GM12878 (cell line): ENCODE measurements at regions not wholly inside any gene's neighbourhood (a gene's known extent, or its start where the extent isn't known, plus 50 kb on each side); places are given as distances from the start of the nearest gene placed in this dataset.

Source experiments
- BACH1 ChIP-seq: fragments of 450-650 bp; IDR thresholded peaks from 2 replicates; pipeline ENCODE4 v1.6.1; 2017; ENCODE audit warnings: mild to moderate bottlenecking, borderline replicate concordance
- BCL11A ChIP-seq: IDR thresholded peaks from 2 replicates; pipeline ENCODE4 v1.6.1; 2011; ENCODE audit warnings: low read depth, low read length
- HSF1 ChIP-seq: fragments of 150-350 bp; IDR thresholded peaks from 2 replicates; pipeline ENCODE4 v1.6.1; 2014; ENCODE audit warnings: mild to moderate bottlenecking, low read depth, low read length
- POLR2AphosphoS5 ChIP-seq: IDR thresholded peaks from 2 replicates; pipeline ENCODE4 v1.6.1; 2011; ENCODE audit warnings: mild to moderate bottlenecking, low read length, inconsistent platforms
- TBL1XR1 ChIP-seq: IDR thresholded peaks from 2 replicates; pipeline ENCODE4 v1.6.1; 2012; ENCODE audit warnings: low read depth, low read length, improper control_type of control experiment
- ZBTB40 ChIP-seq: fragments of 450-650 bp; IDR thresholded peaks from 2 replicates; pipeline ENCODE4 v1.6.1; 2016; ENCODE audit warnings: mild to moderate bottlenecking, moderate library complexity, borderline replicate concordance
- TF ChIP-seq, protein P1 (sequence below): IDR thresholded peaks from 2 replicates; pipeline ENCODE4 v1.6.1; 2011; ENCODE audit warnings: borderline replicate concordance, low read depth, mild to moderate bottlenecking, moderate library complexity, mixed read lengths, low read length; ENCODE audit not compliant: insufficient read depth; ENCODE audit errors: extremely low read length

DNA sequence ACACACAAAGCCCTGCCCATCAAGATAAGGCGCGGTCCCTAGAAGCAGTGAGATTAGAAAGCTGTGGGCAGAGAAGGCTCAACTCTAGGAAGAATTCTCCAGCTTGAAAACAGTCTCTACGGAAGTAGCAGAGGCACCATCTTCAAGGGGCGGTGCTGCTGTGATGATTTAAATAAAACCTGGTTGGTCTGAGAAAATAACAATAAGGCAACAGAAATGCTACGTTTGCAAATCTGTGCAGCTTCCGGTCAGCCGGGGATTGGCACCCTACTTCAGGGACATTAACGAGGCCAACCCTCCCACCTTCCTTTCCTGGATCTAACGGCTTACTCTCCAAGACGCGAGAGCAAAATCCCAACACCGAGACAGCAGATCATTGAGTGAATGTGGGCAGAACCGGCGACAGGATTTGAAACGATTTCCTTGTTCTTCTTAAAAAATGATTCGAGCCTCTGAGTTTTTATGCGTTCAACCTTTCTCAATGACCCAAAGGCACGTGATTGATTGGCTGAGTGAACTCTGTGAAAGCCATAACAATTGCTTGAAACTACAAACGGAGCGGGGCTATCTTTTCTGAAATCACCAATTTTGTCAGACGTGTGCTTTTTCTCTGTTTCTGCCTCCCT, 93.7 kb upstream of the ZNF516 start (continued):
- no peak for TF ChIP-seq ZBTB40
- no peak for TF ChIP-seq HSF1
- no peak for TF ChIP-seq POLR2AphosphoS5
- TF ChIP-seq, protein P1, sequence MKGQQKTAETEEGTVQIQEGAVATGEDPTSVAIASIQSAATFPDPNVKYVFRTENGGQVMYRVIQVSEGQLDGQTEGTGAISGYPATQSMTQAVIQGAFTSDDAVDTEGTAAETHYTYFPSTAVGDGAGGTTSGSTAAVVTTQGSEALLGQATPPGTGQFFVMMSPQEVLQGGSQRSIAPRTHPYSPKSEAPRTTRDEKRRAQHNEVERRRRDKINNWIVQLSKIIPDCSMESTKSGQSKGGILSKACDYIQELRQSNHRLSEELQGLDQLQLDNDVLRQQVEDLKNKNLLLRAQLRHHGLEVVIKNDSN: no peak
- TF ChIP-seq BCL11A: no peak
- no peak for TF ChIP-seq TBL1XR1
- TF ChIP-seq BACH1: no peak
